NCI-H1436 (cell line): ENCODE measurements at regions not wholly inside any gene's neighbourhood (a gene's known extent, or its start where the extent isn't known, plus 50 kb on each side); places are given as distances from the start of the nearest gene placed in this dataset.

ENCODE experiments used
- DNase-seq: peaks from one replicate; lab custom pipeline; 2025; lab: John Stamatoyannopoulos, UW

- DNase-seq, result no peak
These were observed 143.9 kb downstream of the BCOR start for GRCh38 chrX:39953879-39954278.

GRCh38 chrX:39954851-39955250, 142.9 kb downstream of the BCOR start:
- no peak for DNase-seq

- no peak for DNase-seq
These were observed 142.1 kb downstream of the BCOR start for GRCh38 chrX:39955625-39956024.

GRCh38 chrX:39956803-39957394, 140.9 kb downstream of the BCOR start:
- no peak for DNase-seq

- no peak for DNase-seq
These were observed 139.8 kb downstream of the BCOR start for GRCh38 chrX:39957816-39958566.

GRCh38 chrX:39958850-39959249, 138.9 kb downstream of the BCOR start:
- DNase-seq, result no peak

- no peak for DNase-seq
These were observed 137.5 kb downstream of the BCOR start for GRCh38 chrX:39960219-39960618.

GRCh38 chrX:39961441-39961840, 136.3 kb downstream of the BCOR start:
- DNase-seq, result no peak

GRCh38 chrX:39965051-39965573, 132.6 kb downstream of the BCOR start:
- DNase-seq, result no peak

GRCh38 chrX:39966176-39966575, 131.6 kb downstream of the BCOR start:
- DNase-seq, result no peak

- DNase-seq, result no peak
These were observed 130.4 kb downstream of the BCOR start for GRCh38 chrX:39967348-39967747.

- DNase-seq, result peak; percentile 22
These were observed 128.5 kb downstream of the BCOR start for GRCh38 chrX:39969099-39969818.

- no peak for DNase-seq
These were observed 127.8 kb downstream of the BCOR start for GRCh38 chrX:39969819-39970504.

- DNase-seq, result no peak
These were observed 126.0 kb downstream of the BCOR start for GRCh38 chrX:39971760-39972159.

GRCh38 chrX:39972340-39972739, 125.4 kb downstream of the BCOR start:
- no peak for DNase-seq

GRCh38 chrX:39973810-39974209, 123.9 kb downstream of the BCOR start:
- DNase-seq, result no peak

- DNase-seq, result no peak
These were observed 123.5 kb downstream of the BCOR start for GRCh38 chrX:39974270-39974669.

- DNase-seq, result no peak
These were observed 122.4 kb downstream of the BCOR start for GRCh38 chrX:39975101-39975925.

GRCh38 chrX:39981946-39982345, 115.8 kb downstream of the BCOR start:
- DNase-seq, result no peak

- DNase-seq, result no peak
These were observed 114.8 kb downstream of the BCOR start for GRCh38 chrX:39982948-39983347.

- no peak for DNase-seq
These were observed 114.0 kb downstream of the BCOR start for GRCh38 chrX:39983715-39984114.
